GM23338 (cell line): ENCODE measurements at regions not wholly inside any gene's neighbourhood (a gene's known extent, or its start where the extent isn't known, plus 50 kb on each side); places are given as distances from the start of the nearest gene placed in this dataset.

Source experiments
- CREB1 ChIP-seq: fragments of 250-450 bp; sonication (Bioruptor Pico); IDR thresholded peaks from 2 replicates; pipeline ENCODE4 v1.5.0; 2020; ENCODE audit warnings: low read depth, mild to moderate bottlenecking, moderate library complexity
- JUNB ChIP-seq: IDR thresholded peaks from one replicate; pipeline ENCODE4 v1.6.1; 2016; ENCODE audit warnings: antibody characterized with exemption; ENCODE audit not compliant: unreplicated experiment
- TF ChIP-seq, protein P1 (sequence below): fragments of 250-450 bp; sonication (Bioruptor Pico); IDR thresholded peaks from 2 replicates; pipeline ENCODE4 v1.5.0; 2020; ENCODE audit warnings: mild to moderate bottlenecking, moderate library complexity
- TF ChIP-seq, protein P2 (sequence below), 2 experiments: fragments of 200-600 bp in 1 of 2; sonication (generic) in 1 of 2; conservative IDR thresholded peaks; 2 replicates each; pipeline versions ENCODE4 v1.5.1 to v1.6.1; 2016 to 2017; ENCODE audit warnings: antibody characterized with exemption in 2 of 2, low read depth in 2 of 2, mild to moderate bottlenecking in 2 of 2, moderate library complexity in 1 of 2
- TF ChIP-seq, protein P3 (sequence below): IDR thresholded peaks from one replicate; pipeline ENCODE4 v1.6.1; 2018; ENCODE audit warnings: antibody characterized with exemption; ENCODE audit not compliant: unreplicated experiment

DNA sequence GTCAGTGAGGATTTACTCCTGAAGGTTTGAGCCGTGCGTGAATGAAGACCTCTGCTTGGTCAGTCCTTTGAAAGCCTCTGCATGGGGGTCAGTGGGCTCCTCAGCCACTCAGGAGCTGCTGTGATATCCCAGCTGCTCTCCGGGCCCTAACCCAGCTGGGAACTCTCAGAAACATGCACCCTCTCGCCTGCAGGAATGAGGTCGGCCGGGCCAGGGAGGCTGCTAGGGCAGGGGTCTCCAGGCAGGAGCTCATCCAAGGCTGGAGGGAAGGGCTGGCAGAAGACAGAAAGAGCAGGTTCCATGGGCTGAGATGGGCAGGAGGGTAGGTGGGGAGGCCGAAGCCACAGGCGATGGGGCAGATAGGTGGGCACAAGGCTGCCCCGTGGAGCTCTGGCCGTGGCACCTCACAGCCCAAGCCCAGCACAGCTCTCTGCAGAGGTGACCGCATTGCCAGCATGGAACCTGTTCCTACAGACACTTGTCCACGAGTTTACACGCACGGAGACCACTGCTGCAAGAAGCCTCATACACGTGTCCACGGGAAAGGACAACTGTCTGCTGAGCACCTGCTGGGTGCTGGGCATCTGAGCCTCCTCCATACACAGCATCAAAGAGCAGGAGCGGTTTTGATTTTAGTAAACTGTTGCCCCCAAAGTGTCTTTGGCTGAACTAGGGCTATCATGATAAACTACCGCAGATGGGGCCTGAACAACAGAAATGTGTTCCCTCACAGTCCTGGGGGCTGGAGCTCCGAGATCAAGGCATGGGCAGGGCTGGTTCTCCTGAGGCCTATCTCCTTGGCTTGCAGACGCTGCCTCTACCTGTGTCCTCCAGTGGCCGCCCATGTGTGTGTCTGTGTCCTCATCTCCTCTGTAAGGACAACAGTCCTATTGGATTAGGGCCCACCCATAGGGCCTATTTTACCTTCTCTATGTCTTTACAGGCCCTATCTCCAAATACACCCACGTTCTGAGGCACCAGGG lies 85.2 kb upstream of the ADAMTS2 start (continued):
- TF ChIP-seq, protein P1, sequence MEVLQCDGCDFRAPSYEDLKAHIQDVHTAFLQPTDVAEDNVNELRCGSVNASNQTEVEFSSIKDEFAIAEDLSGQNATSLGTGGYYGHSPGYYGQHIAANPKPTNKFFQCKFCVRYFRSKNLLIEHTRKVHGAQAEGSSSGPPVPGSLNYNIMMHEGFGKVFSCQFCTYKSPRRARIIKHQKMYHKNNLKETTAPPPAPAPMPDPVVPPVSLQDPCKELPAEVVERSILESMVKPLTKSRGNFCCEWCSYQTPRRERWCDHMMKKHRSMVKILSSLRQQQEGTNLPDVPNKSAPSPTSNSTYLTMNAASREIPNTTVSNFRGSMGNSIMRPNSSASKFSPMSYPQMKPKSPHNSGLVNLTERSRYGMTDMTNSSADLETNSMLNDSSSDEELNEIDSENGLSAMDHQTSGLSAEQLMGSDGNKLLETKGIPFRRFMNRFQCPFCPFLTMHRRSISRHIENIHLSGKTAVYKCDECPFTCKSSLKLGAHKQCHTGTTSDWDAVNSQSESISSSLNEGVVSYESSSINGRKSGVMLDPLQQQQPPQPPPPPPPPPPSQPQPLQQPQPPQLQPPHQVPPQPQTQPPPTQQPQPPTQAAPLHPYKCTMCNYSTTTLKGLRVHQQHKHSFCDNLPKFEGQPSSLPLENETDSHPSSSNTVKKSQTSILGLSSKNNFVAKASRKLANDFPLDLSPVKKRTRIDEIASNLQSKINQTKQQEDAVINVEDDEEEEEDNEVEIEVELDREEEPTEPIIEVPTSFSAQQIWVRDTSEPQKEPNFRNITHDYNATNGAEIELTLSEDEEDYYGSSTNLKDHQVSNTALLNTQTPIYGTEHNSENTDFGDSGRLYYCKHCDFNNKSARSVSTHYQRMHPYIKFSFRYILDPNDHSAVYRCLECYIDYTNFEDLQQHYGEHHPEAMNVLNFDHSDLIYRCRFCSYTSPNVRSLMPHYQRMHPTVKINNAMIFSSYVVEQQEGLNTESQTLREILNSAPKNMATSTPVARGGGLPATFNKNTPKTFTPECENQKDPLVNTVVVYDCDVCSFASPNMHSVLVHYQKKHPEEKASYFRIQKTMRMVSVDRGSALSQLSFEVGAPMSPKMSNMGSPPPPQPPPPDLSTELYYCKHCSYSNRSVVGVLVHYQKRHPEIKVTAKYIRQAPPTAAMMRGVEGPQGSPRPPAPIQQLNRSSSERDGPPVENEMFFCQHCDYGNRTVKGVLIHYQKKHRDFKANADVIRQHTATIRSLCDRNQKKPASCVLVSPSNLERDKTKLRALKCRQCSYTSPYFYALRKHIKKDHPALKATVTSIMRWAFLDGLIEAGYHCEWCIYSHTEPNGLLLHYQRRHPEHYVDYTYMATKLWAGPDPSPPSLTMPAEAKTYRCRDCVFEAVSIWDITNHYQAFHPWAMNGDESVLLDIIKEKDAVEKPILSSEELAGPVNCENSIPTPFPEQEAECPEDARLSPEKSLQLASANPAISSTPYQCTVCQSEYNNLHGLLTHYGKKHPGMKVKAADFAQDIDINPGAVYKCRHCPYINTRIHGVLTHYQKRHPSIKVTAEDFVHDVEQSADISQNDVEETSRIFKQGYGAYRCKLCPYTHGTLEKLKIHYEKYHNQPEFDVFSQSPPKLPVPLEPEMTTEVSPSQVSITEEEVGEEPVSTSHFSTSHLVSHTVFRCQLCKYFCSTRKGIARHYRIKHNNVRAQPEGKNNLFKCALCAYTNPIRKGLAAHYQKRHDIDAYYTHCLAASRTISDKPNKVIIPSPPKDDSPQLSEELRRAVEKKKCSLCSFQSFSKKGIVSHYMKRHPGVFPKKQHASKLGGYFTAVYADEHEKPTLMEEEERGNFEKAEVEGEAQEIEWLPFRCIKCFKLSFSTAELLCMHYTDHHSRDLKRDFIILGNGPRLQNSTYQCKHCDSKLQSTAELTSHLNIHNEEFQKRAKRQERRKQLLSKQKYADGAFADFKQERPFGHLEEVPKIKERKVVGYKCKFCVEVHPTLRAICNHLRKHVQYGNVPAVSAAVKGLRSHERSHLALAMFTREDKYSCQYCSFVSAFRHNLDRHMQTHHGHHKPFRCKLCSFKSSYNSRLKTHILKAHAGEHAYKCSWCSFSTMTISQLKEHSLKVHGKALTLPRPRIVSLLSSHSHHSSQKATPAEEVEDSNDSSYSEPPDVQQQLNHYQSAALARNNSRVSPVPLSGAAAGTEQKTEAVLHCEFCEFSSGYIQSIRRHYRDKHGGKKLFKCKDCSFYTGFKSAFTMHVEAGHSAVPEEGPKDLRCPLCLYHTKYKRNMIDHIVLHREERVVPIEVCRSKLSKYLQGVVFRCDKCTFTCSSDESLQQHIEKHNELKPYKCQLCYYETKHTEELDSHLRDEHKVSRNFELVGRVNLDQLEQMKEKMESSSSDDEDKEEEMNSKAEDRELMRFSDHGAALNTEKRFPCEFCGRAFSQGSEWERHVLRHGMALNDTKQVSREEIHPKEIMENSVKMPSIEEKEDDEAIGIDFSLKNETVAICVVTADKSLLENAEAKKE (CRISPR knock-in tag) = no peak
- TF ChIP-seq, protein P2, sequence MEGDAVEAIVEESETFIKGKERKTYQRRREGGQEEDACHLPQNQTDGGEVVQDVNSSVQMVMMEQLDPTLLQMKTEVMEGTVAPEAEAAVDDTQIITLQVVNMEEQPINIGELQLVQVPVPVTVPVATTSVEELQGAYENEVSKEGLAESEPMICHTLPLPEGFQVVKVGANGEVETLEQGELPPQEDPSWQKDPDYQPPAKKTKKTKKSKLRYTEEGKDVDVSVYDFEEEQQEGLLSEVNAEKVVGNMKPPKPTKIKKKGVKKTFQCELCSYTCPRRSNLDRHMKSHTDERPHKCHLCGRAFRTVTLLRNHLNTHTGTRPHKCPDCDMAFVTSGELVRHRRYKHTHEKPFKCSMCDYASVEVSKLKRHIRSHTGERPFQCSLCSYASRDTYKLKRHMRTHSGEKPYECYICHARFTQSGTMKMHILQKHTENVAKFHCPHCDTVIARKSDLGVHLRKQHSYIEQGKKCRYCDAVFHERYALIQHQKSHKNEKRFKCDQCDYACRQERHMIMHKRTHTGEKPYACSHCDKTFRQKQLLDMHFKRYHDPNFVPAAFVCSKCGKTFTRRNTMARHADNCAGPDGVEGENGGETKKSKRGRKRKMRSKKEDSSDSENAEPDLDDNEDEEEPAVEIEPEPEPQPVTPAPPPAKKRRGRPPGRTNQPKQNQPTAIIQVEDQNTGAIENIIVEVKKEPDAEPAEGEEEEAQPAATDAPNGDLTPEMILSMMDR (conservative IDR thresholded peaks at IDR 0.05; ENCODE audit: low read depth in 2 of 2) = no peak
- TF ChIP-seq CREB1 (CRISPR knock-in tag) = no peak
- TF ChIP-seq, protein P3, sequence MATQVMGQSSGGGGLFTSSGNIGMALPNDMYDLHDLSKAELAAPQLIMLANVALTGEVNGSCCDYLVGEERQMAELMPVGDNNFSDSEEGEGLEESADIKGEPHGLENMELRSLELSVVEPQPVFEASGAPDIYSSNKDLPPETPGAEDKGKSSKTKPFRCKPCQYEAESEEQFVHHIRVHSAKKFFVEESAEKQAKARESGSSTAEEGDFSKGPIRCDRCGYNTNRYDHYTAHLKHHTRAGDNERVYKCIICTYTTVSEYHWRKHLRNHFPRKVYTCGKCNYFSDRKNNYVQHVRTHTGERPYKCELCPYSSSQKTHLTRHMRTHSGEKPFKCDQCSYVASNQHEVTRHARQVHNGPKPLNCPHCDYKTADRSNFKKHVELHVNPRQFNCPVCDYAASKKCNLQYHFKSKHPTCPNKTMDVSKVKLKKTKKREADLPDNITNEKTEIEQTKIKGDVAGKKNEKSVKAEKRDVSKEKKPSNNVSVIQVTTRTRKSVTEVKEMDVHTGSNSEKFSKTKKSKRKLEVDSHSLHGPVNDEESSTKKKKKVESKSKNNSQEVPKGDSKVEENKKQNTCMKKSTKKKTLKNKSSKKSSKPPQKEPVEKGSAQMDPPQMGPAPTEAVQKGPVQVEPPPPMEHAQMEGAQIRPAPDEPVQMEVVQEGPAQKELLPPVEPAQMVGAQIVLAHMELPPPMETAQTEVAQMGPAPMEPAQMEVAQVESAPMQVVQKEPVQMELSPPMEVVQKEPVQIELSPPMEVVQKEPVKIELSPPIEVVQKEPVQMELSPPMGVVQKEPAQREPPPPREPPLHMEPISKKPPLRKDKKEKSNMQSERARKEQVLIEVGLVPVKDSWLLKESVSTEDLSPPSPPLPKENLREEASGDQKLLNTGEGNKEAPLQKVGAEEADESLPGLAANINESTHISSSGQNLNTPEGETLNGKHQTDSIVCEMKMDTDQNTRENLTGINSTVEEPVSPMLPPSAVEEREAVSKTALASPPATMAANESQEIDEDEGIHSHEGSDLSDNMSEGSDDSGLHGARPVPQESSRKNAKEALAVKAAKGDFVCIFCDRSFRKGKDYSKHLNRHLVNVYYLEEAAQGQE = no peak
- no peak for TF ChIP-seq JUNB
